Choroid plexus epithelial cell (primary cell): ENCODE measurements at regions not wholly inside any gene's neighbourhood (a gene's known extent, or its start where the extent isn't known, plus 50 kb on each side); places are given as distances from the start of the nearest gene placed in this dataset.

Source experiments
- DNase-seq: peaks from one replicate; pipeline ENCODE4 v3.0.0-alpha.2; 2010; ENCODE audit warnings: low read depth
- H3K4me3 ChIP-seq: 2 replicates; pipeline ENCODE4 v1.5.1; 2011; ENCODE audit warnings: low read depth, mild to moderate bottlenecking, control low read depth, low read length, moderate library complexity
- CTCF ChIP-seq: conservative IDR thresholded peaks from 2 replicates; pipeline ENCODE4 v1.5.1; 2011; ENCODE audit warnings: low read depth, mild to moderate bottlenecking, control low read depth, inconsistent platforms, low read length, moderate library complexity

GRCh38 chr13:80483157-80483556 is 142.2 kb upstream of the SPRY2 start:
- H3K4me3 ChIP-seq, result no peak overlapping the region
- DNase-seq, result no peak

GRCh38 chr13:80481588-80481987 is 140.7 kb upstream of the SPRY2 start:
- DNase-seq, result no peak
- no peak for TF ChIP-seq CTCF
- no peak overlapping the region for H3K4me3 ChIP-seq

More at GRCh38 chr13:80483157-80483556, 142.2 kb upstream of the SPRY2 start:
- TF ChIP-seq CTCF, result no peak

- H3K4me3 ChIP-seq, result no peak overlapping the region
- DNase-seq, result no peak
- no peak for TF ChIP-seq CTCF
Measured at GRCh38 chr13:80477661-80478443, 136.9 kb upstream of the SPRY2 start.

- no peak overlapping the region for H3K4me3 ChIP-seq
- DNase-seq, result no peak
- TF ChIP-seq CTCF, result no peak
Measured at GRCh38 chr13:80476953-80477352, 136.0 kb upstream of the SPRY2 start.

- H3K4me3 ChIP-seq, result no peak overlapping the region
- no peak for DNase-seq
- TF ChIP-seq CTCF, result no peak
Measured at GRCh38 chr13:80475718-80476117, 134.8 kb upstream of the SPRY2 start.

- H3K4me3 ChIP-seq, result no peak overlapping the region
- TF ChIP-seq CTCF, result no peak
- DNase-seq, result peak; percentile 90
Measured at GRCh38 chr13:80473695-80474094, 132.8 kb upstream of the SPRY2 start.

- no peak for TF ChIP-seq CTCF
- peak; percentile 99 for DNase-seq
- H3K4me3 ChIP-seq, result no peak overlapping the region
Measured at GRCh38 chr13:80469853-80470381, 129.0 kb upstream of the SPRY2 start.
